Amniotic epithelial cell (primary cell): ENCODE measurements at regions not wholly inside any gene's neighbourhood (a gene's known extent, or its start where the extent isn't known, plus 50 kb on each side); places are given as distances from the start of the nearest gene placed in this dataset.

ENCODE experiments used
- DNase-seq: peaks from one replicate; pipeline ENCODE4 v3.0.0-alpha.2; 2010; ENCODE audit warnings: low read depth

- DNase-seq, result peak; percentile 64
These were observed 128.5 kb downstream of the DKK1 start for GRCh38 chr10:52442576-52442975.

GRCh38 chr10:52443419-52444388, 129.6 kb downstream of the DKK1 start:
- peak; percentile 98 for DNase-seq

DNA sequence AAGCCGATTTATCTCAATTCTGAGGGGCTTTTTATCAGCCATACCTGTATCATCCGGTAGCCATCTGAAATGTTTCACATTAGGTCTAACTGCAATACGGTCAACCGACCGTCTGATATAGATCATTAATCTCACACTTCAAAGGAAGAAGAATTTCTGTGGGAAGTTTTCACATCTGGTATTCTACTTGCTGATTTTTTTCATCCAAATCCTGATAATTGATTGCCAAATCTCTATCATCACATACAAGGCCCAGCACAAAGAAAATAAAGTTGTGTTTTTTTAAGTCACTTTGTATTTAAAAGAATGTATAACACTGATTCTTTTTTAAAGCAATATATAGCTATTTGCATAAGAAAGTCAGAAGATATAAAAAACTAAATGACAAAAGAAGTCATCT, 132.3 kb downstream of the DKK1 start:
- DNase-seq, result no peak

DNA sequence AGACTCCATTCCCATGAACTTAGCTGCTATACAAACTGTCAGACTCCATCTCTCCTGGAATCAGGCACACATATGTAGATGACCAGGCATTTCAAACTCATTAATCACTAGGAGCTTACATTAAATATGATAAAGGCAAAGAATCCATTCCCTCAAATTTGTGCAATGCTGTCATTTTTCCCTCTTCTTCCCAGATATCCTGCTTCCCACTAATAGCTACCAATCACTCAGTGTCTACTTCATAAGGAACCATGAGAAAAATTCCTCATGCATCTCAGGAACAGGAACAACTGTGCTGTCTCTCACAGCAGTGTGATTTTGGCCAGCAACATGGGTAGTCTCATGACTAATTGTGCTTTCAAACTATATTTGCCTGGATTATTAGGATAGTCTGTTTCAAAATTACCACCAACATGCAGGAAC, 133.9 kb downstream of the DKK1 start:
- peak; percentile 63 for DNase-seq

- no peak for DNase-seq
These were observed 136.7 kb downstream of the DKK1 start for GRCh38 chr10:52450762-52451291.

DNA sequence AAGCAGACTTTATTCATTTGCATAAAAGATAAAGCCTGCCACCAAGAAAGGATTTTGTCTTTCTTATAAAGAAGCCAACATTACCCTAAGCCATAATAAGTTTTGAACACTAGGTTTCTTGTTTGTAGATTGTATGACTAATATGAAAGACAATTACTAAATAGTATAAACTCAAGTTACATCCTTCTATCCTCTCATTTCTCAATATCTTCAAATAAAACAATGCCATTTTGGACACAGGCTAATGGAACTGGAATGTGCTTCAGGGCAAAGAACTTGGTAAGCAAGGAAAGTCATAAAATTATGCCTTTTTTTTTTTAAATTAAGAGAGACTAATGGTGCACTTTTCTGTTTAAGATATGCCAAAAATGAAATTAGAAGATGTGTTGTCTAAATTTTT, 137.7 kb downstream of the DKK1 start:
- peak; percentile 52 for DNase-seq

DNA sequence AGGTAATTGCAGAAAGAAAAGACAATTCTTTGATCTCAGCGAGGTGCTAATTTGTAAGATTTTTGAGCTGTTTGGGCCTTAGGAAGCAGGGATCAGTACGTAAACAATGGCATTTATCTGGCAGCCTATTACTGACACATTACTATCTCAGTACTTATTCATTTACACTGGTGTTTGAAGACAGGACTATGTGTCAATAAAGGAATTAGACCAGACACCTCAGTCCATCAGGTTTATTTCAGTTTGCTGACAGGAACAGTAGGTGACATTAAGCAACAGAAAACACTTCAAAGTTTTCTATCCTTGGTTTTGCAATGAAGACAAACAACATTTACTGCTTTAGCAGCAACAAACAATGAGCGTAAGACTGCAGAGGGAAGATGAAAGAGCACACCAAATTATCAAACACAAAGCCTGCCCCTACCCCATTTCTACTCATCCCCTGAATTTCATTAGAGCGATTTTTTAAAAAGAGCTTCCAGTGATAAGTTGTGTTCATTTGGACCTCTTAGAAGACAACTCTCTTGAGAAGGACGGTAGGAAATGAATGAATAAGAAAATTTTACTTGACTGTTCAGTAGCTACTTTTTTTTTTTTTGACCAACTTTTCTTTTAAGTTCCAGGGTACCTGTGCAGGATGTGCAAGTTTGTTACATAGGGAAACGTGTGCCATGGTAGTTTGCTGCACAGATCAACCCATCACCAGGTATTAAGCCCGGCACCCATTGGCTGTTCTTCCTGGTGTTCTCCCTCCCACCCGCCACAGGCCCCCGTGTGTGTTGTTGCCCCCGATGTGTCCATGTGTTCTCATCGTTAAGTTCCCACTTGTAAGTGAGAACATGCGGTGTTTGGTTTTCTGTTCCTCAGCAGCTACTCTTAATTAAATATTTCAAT, 138.8 kb downstream of the DKK1 start:
- DNase-seq, result no peak

GRCh38 chr10:52453501-52453900, 139.4 kb downstream of the DKK1 start:
- no peak for DNase-seq

- no peak for DNase-seq
These were observed 140.4 kb downstream of the DKK1 start for GRCh38 chr10:52454491-52454890.

DNA sequence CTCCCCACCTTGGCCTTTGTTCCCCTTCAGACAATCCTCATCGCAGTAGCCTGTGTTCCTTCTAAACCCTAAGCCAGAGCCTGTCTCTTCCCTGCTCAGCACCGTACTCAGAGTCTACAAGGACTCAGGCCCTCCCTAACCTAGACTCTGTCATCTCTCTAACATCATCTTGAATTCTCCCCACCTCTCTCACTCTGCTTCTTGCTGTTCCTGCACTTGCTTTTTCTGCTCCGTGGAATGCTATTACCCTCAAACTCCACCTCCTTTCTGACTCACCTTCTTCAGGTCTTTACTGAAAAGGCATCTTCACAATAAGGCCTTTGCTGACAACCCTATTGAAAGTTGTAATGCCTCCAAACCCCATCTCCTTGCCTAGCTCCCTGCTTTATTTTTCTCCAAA, 141.0 kb downstream of the DKK1 start:
- DNase-seq, result peak; percentile 28

DNA sequence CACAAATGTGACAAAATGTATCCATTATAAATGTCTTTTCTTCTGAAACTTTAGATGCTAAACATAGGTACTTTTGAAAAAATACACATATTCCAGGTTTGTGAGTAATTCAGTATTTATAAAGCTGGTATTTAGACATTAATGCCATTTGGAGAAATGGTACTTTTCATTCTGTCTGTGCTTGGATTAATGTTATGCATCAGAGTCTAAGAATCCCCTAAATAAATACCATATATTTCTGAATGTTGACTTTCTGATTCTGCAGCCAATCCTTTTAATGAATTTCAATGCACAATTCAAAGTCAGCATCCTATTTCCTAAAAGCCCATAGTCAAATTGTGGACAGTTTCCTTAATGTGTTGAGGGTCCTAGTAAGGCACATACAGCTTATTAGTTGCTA, 145.0 kb downstream of the DKK1 start:
- no peak for DNase-seq

DNA sequence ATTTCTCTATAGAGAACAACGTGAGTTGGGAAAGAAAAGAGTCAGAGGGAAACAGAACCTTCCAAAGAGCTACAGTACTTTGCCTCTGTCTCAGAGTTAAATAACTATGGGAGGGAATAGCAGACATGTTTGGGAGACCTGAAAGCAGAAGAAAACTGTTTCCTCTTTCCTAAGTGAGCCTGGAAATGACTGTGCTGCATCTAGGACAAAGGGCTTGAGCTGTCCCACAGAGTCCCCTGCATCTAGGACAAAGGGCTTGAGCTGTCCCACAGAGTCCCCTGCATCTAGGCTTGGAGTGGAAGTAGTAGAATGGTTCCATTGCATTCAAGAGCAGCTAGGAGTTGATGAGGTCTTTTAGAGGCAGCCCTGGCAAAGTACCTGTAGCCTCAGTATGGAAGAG, 149.7 kb downstream of the DKK1 start:
- DNase-seq, result no peak

DNA sequence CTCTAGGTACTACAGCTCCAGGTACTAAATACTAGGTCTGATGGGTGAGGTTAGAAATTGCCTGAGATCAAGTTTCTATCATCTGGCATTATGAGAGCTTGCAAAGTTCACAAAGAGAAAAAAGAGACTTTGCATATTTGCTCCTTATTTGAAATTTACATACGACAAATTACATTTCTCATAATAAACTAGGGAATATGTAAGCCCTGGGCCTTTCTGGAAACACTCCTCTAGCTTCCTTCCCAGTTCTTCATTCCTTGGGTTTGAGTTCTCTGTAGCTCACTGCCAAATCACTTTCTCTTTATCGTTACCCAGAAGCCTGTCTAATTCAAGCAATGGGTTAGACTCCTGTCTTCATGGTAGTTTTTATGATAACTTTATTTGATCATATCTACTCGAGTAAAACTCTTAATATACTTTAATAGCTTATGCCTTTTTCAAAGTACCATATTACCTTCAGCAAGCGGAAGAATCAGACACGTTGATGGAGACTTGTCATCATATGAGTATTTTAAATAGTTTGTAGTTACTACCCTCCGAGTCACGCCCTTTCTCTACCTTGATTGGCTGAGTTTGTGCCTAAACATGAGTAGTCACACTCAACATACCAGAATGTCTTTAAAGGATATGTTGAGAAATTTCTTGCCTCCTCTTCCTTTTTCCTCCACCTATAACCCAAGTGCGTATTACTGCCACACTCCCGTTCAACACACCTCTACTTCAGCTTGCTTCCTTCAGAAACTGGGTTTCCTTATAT, 150.5 kb downstream of the DKK1 start:
- no peak for DNase-seq

GRCh38 chr10:52465202-52465601, 151.1 kb downstream of the DKK1 start:
- DNase-seq, result no peak

GRCh38 chr10:52466464-52466863, 152.4 kb downstream of the DKK1 start:
- no peak for DNase-seq

DNA sequence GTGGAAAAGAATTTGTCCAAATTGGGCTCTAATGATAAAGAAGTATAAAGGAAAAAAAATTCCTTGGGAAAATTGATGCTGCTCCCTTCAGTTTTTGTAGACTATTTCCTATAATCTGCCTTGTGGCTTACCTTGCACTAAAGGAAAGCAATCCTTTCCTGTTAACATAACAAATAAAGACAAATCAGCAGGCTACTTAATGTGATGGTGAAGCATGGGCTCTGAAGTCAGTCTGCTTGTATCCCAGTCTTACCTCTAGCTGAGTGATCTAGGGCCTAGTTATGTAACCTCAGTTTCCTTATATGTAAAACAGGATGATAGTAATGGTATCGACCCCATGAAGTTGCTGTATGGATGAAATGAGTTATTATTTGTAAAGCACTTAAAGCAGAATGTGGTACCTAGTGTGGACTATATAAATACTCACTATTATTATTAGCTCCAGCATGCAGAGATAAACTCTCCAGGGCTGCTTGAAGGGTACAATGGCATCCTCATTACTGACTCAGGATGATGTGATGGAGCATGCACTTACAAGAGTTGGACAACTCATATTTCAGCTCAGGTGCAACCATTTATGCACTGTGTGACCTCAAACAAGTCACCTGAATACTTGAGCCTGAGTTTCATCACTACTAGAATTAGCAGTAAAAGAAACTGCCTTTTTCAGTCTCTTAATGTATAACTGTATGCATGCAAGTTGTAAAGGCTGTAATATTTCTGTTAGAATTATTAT, 156.1 kb downstream of the DKK1 start:
- DNase-seq, result no peak

- DNase-seq, result no peak
These were observed 158.5 kb downstream of the DKK1 start for GRCh38 chr10:52472406-52473146.

- no peak for DNase-seq
These were observed 160.2 kb downstream of the DKK1 start for GRCh38 chr10:52474265-52474664.

DNA sequence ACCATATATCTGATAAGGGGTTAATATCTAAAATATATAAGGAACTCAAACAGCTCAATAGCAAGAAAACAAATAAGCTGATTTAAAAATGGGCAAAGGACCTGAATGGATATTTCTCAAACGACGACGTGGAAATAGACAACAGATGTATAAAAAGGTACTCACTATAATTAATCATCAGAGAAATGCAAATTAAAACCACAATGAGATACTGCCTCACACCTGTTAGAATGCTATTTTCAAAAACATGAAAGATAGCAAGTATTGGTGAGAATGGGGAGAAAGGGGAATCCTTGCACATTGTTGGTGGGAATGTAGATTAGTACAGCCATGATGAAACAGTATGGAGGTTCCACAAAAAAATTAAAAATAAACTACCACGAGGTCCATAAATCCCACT, 163.2 kb downstream of the DKK1 start:
- DNase-seq, result no peak

- DNase-seq, result peak; percentile 58
These were observed 165.5 kb downstream of the DKK1 start for GRCh38 chr10:52479567-52479966.
